ENCODE measurements at regions not wholly inside any gene's neighbourhood (a gene's known extent, or its start where the extent isn't known, plus 50 kb on each side); places are given as distances from the start of the nearest gene placed in this dataset.
"Not testable (repeated sequence)": the region's sequence is repeated elsewhere in the genome, so short reads cannot be mapped to it uniquely, and the experiment has no call there.

DNA sequence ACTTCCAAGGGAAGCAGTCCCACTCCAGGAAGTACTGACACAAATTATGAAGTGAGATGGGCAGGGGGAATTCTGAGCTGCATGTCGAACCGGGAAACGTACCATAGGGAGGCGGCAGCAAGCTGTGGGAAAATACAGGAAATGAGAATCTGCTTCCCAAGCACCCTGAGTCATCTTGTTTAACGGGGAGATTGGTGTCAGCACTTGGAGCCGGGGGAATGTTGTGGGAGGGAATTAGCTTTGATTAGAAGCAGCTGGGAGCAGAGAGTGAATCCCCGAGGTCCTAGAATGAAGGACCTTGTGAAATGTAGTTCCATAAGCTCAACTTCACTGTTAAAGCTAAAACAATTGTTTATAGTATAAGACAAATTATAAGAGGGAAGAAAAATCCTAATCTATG is 141.4 kb upstream of the PRKCQ start:
- no peak for DNase-seq

DNA sequence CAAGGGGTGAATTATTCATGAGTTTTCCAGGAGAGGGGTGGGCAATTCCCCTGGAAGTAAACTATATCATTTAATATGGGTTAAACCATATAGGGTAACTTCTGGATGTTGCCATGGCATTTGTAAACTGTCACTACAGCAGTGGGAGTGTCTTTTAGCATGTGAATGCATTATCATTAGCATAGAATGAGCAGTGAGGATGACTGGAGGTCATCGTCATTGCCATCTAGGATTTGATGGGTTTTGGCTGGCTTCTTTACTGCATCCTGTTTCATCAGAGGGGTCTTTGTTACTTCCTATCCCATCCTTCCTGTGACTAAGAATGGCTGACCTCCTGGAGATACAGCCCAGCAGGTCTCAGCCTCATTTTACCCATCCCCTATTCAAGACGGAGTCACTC is 139.5 kb upstream of the PRKCQ start:
- no peak for DNase-seq

- no peak for DNase-seq
These were observed 138.5 kb upstream of the PRKCQ start for GRCh38 chr10:6718550-6718949.

DNA sequence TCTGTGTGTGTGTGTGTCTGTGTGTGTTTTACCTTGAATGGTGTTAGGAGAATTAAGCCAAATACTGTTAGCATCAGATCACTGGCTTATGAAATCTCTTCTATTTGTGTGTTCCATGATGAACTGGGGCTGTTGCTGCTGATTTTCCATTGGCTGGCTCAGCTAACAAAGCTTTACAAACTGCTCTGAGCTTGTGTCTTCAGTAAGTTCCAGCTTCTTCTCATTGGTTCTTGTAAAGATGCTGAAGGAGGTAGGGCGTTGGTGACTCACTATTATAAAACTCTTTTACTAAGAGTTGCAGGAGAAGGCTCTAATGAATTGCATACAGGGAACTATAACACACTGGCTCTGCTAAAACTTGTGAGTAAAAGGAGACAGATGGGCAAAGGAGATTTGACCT is 136.4 kb upstream of the PRKCQ start:
- DNase-seq: no peak

GRCh38 chr10:6713716-6714115 is 133.6 kb upstream of the PRKCQ start:
- no peak for DNase-seq

DNA sequence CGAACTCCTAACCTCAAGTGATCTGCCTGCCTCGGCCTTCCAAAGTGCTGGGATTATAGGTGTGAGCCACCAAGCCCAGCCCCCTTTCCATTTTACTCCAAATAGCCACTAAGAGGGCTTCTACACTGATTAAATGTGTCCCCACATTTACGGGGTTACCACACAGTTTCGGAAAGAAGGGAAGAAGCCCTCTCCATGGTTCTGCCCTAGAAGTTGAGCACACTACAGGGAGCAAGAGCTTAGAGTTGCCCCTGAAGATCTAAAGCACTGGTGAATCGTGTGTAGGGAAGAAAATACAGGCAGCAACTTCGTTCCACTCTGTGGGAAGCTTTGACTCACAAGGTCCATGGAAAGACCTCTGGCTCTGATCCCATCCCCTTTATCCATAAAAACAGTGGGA is 133.0 kb upstream of the PRKCQ start:
- DNase-seq: no peak

GRCh38 chr10:6711881-6712280 is 131.8 kb upstream of the PRKCQ start:
- no peak for DNase-seq

DNA sequence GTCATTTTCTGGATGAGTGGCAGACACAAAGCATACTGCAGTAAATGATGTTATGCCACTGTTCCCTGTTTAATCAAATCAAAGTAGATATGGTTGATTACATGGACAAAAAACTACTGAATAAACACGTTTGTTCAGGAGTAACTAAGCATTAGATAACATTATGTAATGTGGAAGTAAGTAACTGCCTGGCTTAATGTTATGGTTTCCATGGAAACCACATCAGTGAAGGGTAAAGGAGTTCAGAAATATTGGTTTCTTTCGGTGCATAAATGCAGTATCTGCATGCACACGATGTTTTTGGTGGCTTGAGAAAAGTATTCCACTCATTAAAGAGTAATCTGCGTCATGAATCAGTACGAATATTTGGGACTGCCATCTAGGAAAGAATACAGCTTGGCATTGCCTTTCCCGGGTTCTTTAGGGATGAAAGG is 131.3 kb upstream of the PRKCQ start:
- DNase-seq: no peak

GRCh38 chr10:6707352-6707751 is 127.3 kb upstream of the PRKCQ start:
- DNase-seq: no peak

- no peak for DNase-seq
These were observed 126.6 kb upstream of the PRKCQ start for GRCh38 chr10:6706725-6707124.

GRCh38 chr10:6704896-6705295 is 124.8 kb upstream of the PRKCQ start:
- DNase-seq: no peak

GRCh38 chr10:6702833-6703232 is 122.8 kb upstream of the PRKCQ start:
- not testable (repeated sequence) for DNase-seq

- no peak for DNase-seq
These were observed 122.0 kb upstream of the PRKCQ start for GRCh38 chr10:6702030-6702429.

GRCh38 chr10:6701289-6701688 is 121.2 kb upstream of the PRKCQ start:
- no peak for DNase-seq

DNA sequence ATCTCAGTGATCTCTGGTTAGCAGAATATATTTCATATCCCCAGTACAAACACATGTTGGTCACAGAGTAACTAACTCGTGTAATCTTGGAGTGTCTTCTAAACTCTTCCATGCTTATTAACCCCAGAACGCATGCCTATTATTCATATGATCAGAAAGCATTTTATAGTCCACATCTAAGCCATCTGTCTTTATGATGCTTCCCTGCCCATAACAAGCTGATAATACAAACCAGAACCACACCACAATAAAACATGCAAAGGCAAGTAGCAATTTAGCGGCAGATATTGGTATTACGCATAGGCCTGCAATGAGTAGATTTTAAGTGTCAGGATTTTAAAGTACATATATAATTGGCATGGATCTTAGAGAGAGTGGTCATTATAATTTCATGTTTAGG is 120.0 kb upstream of the PRKCQ start:
- no peak for DNase-seq

DNA sequence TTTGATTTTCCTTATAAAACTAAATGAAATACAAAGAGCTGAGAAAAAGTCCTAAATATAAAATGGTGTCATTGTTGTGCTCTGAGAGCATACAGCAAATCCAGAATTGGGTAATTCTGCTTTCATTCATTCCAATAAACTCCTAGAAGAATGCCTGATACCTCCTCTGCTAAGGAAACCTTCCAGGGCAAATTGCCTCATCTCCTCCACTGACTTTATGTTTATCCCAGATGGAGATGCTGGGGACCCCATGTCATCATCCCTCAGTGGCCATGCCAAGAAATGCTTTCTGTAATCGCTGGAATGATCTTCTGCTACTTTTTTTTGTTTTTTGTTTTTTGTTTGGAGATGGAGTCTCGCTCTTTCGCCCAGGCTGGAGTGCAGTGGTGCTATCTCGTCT is 119.3 kb upstream of the PRKCQ start:
- DNase-seq: no peak

DNA sequence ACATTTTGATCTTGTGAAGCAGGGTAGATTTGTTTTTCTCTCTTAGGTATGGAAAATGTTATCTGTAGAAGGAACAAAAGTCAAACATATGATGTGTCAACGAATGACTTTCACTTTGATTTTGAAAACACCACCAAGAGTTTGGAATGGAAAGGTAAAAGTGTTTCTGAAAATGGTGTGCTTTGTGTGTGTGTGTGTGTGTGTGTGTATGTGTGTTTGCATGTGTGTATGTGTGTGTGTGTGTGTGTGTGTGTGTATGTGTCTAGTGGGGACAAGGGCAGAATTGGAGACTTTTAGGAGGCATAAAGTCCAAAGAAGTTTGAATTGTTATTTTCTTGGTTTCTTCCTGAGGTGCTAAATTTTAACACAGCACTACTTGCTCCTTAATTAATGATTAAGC is 115.4 kb upstream of the PRKCQ start:
- no peak for DNase-seq

DNA sequence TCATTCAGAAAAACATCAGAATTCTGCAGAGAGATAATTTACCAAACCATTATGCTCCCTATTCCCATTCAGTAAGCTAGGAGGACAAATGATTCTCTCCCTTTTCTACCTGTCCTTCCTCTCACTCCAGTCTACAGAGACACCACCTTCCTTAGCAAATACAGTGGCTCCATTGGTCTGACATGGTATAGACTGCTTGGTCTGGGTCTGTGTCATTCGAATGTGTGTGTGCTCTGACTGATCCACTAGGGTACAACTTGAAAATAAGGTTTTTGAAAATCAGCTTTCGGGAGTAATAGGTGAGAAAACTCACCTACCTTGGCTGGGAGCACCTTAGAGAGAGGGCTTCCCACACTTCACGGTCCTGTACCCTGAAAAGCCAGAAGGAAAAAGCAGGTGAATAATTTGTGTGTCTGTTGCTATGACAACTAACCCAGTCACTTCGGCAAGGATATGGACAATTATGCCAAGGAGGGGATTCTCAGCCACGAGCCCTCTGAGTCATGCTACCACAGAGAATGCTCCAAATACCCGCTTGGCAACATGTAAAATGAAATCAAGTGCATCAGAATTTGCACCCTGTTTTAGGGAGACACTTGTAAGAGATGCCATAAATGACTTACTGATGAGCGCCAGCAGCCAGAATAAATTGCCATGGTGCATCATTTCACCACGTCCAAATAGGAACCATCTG is 114.5 kb upstream of the PRKCQ start:
- no peak for DNase-seq

- DNase-seq: no peak
These were observed 112.8 kb upstream of the PRKCQ start for GRCh38 chr10:6692856-6693255.

- no peak for DNase-seq
These were observed 112.0 kb upstream of the PRKCQ start for GRCh38 chr10:6692103-6692502.

DNA sequence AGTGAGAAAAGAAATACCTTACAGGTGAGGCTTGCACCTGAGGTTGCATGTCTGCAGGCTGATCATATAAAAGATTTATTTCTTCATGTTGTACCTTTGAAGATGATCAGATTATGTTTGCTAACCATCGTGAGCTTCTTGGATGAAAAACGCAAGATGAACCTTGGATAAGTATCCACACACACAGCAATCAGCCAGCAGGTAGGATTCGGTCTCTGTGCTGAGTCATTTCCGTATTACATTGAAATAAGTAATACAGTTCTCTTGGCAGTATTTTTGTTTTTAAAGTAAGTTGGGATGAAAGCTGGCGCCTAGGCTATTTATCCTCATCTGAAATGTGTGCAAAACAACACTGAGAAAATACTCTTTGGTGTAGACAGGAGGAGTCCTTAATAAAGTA is 109.0 kb upstream of the PRKCQ start:
- no peak for DNase-seq

DNA sequence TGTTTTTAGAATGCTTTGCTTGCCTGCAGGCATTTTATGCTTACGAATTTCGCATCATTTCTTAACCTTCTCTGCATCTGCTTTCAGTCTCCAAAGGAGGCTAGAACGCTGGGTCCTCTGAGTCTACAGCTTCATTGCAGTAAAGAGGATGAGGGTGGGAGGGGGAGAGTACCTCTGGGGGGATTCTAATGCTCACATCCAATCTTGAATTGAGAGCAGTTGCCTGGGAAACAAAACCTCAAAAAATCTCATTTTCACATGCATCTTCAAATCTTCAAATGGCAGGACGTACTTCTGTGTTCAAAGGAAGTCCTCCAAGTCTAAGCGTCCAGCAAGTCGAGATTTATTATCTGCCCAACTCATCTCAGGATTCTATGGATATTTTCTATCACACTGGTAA is 100.7 kb upstream of the PRKCQ start:
- DNase-seq: no peak

DNA sequence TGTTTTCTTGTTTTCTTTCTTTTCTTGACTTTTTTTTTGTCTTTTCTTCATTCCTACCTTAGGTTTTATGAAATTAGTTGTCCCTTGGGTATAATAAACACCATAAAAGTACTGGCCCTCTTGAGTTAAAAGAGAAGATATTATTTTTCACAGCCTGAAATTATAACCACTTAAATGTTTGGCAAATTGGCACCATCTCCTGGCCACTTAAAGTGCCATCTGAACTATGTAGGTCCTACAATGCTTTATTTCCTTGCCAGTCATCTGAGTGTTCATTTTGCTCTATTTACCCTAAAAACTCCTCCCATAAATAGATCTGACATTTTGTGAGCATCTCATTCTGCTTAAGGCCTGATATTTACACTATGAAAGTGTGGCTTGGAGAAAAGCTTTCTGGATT is 98.9 kb upstream of the PRKCQ start:
- peak in 1 of 2 donors; percentile 1 for DNase-seq

GRCh38 chr10:6678211-6678803 is 98.2 kb upstream of the PRKCQ start:
- DNase-seq: peak; percentile 1 to 38

GRCh38 chr10:6677129-6677528 is 97.1 kb upstream of the PRKCQ start:
- not testable (repeated sequence) for DNase-seq
